CD14-positive monocyte (primary cell): ENCODE measurements at regions not wholly inside any gene's neighbourhood (a gene's known extent, or its start where the extent isn't known, plus 50 kb on each side); places are given as distances from the start of the nearest gene placed in this dataset.
A peak's percentile ranks its signal among the peaks of the same experiment; 100 is the strongest.

ENCODE experiments used
- DNase-seq, 3 donors: peaks; one replicate each; pipeline ENCODE4 v3.0.0-alpha.2; 2011 to 2022
- H2AFZ ChIP-seq: 2 replicates; pipeline ENCODE4 v1.6.0; 2012; ENCODE audit warnings: mild to moderate bottlenecking, low read depth, low read length, inconsistent platforms; ENCODE audit not compliant: insufficient read depth, poor library complexity, severe bottlenecking
- H3K27ac ChIP-seq, 2 donors: 1 replicate in 1 of 2; 2 replicates in 1 of 2; pipeline ENCODE4 v1.5.1; 2012 to 2013; ENCODE audit warnings: low read length in 2 of 2, control low read depth in 1 of 2, inconsistent platforms in 1 of 2, low read depth in 1 of 2, mild to moderate bottlenecking in 1 of 2
- H3K27me3 ChIP-seq, 2 donors: one replicate each; pipeline versions ENCODE4 v1.6.0 to v1.6.1; 2011 to 2013; ENCODE audit warnings: low read length in 2 of 2; ENCODE audit not compliant: control insufficient read depth in 2 of 2, insufficient read depth in 2 of 2
- H3K36me3 ChIP-seq, 2 donors: replicated peaks in 1 of 2; 1 replicate in 1 of 2; 2 replicates in 1 of 2; pipeline versions ENCODE4 v1.5.1 to v1.6.1; 2012 to 2013; ENCODE audit warnings: low read length in 2 of 2, control low read depth in 1 of 2, inconsistent platforms in 1 of 2, mild to moderate bottlenecking in 1 of 2; ENCODE audit not compliant: insufficient read depth in 2 of 2, control insufficient read depth in 1 of 2
- H3K4me1 ChIP-seq, 2 donors: 1 replicate in 1 of 2; 2 replicates in 1 of 2; pipeline versions ENCODE4 v1.5.1 to v1.6.1; 2012 to 2013; ENCODE audit warnings: low read length in 2 of 2, control low read depth in 1 of 2, inconsistent platforms in 1 of 2, mild to moderate bottlenecking in 1 of 2, moderate library complexity in 1 of 2; ENCODE audit not compliant: insufficient read depth in 2 of 2, control insufficient read depth in 1 of 2
- H3K4me2 ChIP-seq: replicated peaks from 2 replicates; pipeline ENCODE3; 2012; ENCODE audit warnings: low read length, moderate library complexity, mild to moderate bottlenecking; ENCODE audit not compliant: poor library complexity, severe bottlenecking; ENCODE audit errors: extremely low read depth
- H3K4me3 ChIP-seq, 3 experiments: fragments of 200-600 bp in 1 of 3; sonication (generic) in 1 of 3; replicated peaks in 1 of 3; 1 replicate in 2 of 3; 2 replicates in 1 of 3; pipeline ENCODE4 v1.5.1; 2011 to 2013; ENCODE audit warnings: low read length in 3 of 3, mild to moderate bottlenecking in 3 of 3, control low read depth in 2 of 3, low read depth in 2 of 3, inconsistent platforms in 1 of 3, moderate library complexity in 1 of 3
- H3K79me2 ChIP-seq: 2 replicates; pipeline ENCODE4 v1.6.0; 2012; ENCODE audit warnings: mild to moderate bottlenecking, control low read depth, inconsistent platforms, low read length, moderate library complexity; ENCODE audit not compliant: insufficient read depth
- H3K9ac ChIP-seq: 2 replicates; pipeline ENCODE4 v1.6.0; 2017; ENCODE audit warnings: low read length, mild to moderate bottlenecking; ENCODE audit not compliant: insufficient read depth, poor library complexity, severe bottlenecking
- H3K9me3 ChIP-seq, 2 donors: replicated peaks in 1 of 2; 1 replicate in 1 of 2; 2 replicates in 1 of 2; pipeline versions ENCODE4 v1.5.1 to v1.6.1; 2012 to 2013; ENCODE audit warnings: low read length in 2 of 2, control low read depth in 1 of 2; ENCODE audit not compliant: control insufficient read depth in 1 of 2, insufficient read depth in 1 of 2
- H4K20me1 ChIP-seq: 2 replicates; pipeline ENCODE4 v1.6.0; 2012; ENCODE audit warnings: mild to moderate bottlenecking, low read length, control low read depth, moderate library complexity; ENCODE audit not compliant: insufficient read depth
- H3K27ac Mint-ChIP-seq, 7 donors: one replicate each; pipeline ENCODE4 v1.8.0; 2020; ENCODE audit warnings: mild to moderate bottlenecking in 7 of 7, mixed read lengths in 7 of 7, moderate library complexity in 6 of 7, inconsistent platforms in 2 of 7
- H3K27me3 Mint-ChIP-seq, 3 donors: one replicate each; pipeline ENCODE4 v1.8.0; 2021 to 2022; ENCODE audit warnings: low read depth in 3 of 3, mild to moderate bottlenecking in 3 of 3, mixed read lengths in 3 of 3, moderate library complexity in 3 of 3, inconsistent platforms in 1 of 3
- H3K36me3 Mint-ChIP-seq, 2 donors: one replicate each; pipeline ENCODE4 v1.8.0; 2020; ENCODE audit warnings: mixed read lengths in 2 of 2, inconsistent platforms in 1 of 2, mild to moderate bottlenecking in 1 of 2
- H3K4me1 Mint-ChIP-seq: one replicate; pipeline ENCODE4 v1.8.0; 2020; ENCODE audit warnings: mild to moderate bottlenecking, mixed read lengths
- H3K4me3 Mint-ChIP-seq, 2 donors: one replicate each; pipeline ENCODE4 v1.8.0; 2020; ENCODE audit warnings: mild to moderate bottlenecking in 2 of 2, mixed read lengths in 2 of 2, moderate library complexity in 1 of 2
- H3K9me3 Mint-ChIP-seq, 7 donors: one replicate each; pipeline ENCODE4 v1.8.0; 2020 to 2022; ENCODE audit warnings: mixed read lengths in 7 of 7, mild to moderate bottlenecking in 6 of 7, moderate library complexity in 6 of 7, inconsistent platforms in 2 of 7
- WGBS: methylation state at CpG from one replicate; pipeline ENCODE4 v1.1.5; 2013; ENCODE audit warnings: missing lambda C conversion rate; ENCODE audit not compliant: insufficient coverage; 5-methylcytosine and 5-hydroxymethylcytosine counted together
- intact Hi-C, 2 donors: fragments of 100-400 bp; cut with micrococcal nuclease; formaldehyde crosslinking; loops; one replicate each; pipeline versions ENCODE4 v1.15.0 to v1.15.1; 2023
- TF ChIP-seq, protein P1 (sequence below): fragments of 200-600 bp; IDR thresholded peaks from one replicate; pipeline ENCODE4 v1.8.0; 2022; ENCODE audit warnings: antibody characterized with exemption, mild to moderate bottlenecking

DNA sequence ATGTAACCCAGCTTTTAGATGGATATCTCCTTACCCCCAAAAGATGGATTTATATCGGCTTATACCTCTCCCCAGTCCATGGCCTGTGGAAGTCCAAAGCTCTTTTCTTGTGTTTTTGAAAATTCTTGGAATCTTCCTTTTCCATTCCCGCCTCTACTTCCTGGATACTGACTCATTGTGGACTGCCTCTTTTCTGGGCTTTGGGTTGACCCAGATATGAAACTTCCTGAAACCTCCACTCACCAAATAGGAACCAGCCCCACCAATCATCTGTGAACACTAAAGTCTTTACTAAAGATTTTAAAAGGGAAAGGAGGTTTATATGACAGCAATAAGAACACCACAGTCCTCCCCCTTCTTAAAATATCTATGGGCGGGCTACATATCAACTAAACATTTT lies 163.4 kb upstream of the SYN3 start:
- H3K27ac Mint-ChIP-seq = no peak overlapping the region
- 100% methylated on average over 1 of the region's 3 CpGs for WGBS

DNA sequence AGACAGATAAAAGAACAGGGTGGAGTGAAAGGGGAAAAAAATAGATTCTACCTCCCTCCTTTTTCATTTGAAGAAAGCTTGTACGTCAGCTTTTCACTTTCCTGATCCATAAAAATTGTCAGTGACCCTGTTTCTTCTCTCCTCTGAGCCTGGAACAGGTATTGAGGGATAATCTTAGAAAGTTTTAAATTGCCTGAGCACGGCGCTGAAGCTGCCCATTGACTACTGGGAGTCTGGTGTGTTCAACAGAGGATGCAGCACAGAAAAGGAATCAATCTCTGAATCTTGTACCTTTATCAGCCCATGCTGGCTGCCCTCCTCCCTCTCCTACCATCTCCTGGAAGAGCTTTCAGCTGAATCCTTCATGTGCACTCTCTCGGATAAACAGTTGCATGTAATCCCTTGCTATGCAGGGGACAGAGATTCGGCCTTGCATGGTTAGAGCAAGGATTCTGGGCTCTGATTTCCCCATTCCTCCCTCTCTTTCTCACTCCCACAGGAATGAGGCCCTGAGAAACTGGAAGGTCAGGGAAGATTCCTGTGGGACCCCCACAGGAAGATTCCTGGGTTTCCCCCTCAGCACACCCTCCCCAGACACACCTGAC lies 162.4 kb upstream of the SYN3 start:
- no peaks in the 10 kb centered on the region for H3K36me3 ChIP-seq
- no peaks in the 10 kb centered on the region for H3K9me3 ChIP-seq
- Mint-ChIP-seq H3K36me3 (no peaks in the 10 kb centered on the region), H3K4me3 (no peak overlapping the region), H3K9me3 (peaks cover 0 to 9% (median 8%) of the 10 kb centered on the region in 7 donors), H3K27me3 (no peaks in the 10 kb centered on the region), H3K4me1 (no peaks in the 10 kb centered on the region), H3K27ac (no peak overlapping the region)
- no peaks in the 10 kb centered on the region for H4K20me1 ChIP-seq
- no peak overlapping the region for H3K4me2 ChIP-seq
- WGBS = 56% methylated on average over 2 of the region's 5 CpGs
- H3K4me3 ChIP-seq = no peak overlapping the region
- H3K27me3 ChIP-seq = no peaks in the 10 kb centered on the region
- no peaks in the 10 kb centered on the region for H3K4me1 ChIP-seq
- H3K79me2 ChIP-seq = no peaks in the 10 kb centered on the region
- H3K27ac ChIP-seq = no peak overlapping the region
- TF ChIP-seq, protein P1, sequence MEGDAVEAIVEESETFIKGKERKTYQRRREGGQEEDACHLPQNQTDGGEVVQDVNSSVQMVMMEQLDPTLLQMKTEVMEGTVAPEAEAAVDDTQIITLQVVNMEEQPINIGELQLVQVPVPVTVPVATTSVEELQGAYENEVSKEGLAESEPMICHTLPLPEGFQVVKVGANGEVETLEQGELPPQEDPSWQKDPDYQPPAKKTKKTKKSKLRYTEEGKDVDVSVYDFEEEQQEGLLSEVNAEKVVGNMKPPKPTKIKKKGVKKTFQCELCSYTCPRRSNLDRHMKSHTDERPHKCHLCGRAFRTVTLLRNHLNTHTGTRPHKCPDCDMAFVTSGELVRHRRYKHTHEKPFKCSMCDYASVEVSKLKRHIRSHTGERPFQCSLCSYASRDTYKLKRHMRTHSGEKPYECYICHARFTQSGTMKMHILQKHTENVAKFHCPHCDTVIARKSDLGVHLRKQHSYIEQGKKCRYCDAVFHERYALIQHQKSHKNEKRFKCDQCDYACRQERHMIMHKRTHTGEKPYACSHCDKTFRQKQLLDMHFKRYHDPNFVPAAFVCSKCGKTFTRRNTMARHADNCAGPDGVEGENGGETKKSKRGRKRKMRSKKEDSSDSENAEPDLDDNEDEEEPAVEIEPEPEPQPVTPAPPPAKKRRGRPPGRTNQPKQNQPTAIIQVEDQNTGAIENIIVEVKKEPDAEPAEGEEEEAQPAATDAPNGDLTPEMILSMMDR = no peak
- no peak overlapping the region for H2AFZ ChIP-seq
- H3K9ac ChIP-seq = no peak overlapping the region
- intact Hi-C loops = no loop called here
- no peak for DNase-seq

More for the DNA sequence above, 163.4 kb upstream of the SYN3 start:
- H3K36me3 Mint-ChIP-seq = no peaks in the 10 kb centered on the region
- no peak for DNase-seq
- Histone ChIP-seq H3K4me1 (no peaks in the 10 kb centered on the region), H3K9me3 (peaks cover 0 to 4% of the 10 kb centered on the region in 2 donors), H4K20me1 (no peaks in the 10 kb centered on the region), H3K9ac (no peak overlapping the region), H3K27me3 (no peaks in the 10 kb centered on the region), H2AFZ (no peak overlapping the region), H3K36me3 (no peaks in the 10 kb centered on the region), H3K27ac (no peak overlapping the region), H3K4me2 (no peak overlapping the region), H3K4me3 (no peak overlapping the region), H3K79me2 (no peaks in the 10 kb centered on the region)
- H3K4me3 Mint-ChIP-seq = peak overlapping the region in 1 of 2 donors; percentile 32
- intact Hi-C loops = no loop called here
- TF ChIP-seq, protein P1 = no peak
- no peaks in the 10 kb centered on the region for H3K4me1 Mint-ChIP-seq
- H3K27me3 Mint-ChIP-seq = no peaks in the 10 kb centered on the region
- peaks cover 5 to 12% (median 8%) of the 10 kb centered on the region in 7 donors for H3K9me3 Mint-ChIP-seq
